Aorta (tissue), 5 donors: ENCODE measurements at regions not wholly inside any gene's neighbourhood (a gene's known extent, or its start where the extent isn't known, plus 50 kb on each side); places are given as distances from the start of the nearest gene placed in this dataset.
"Not testable (repeated sequence)": the region's sequence is repeated elsewhere in the genome, so short reads cannot be mapped to it uniquely, and the experiment has no call there.

Experiments used
- ATAC-seq: fragments of 200-7000 bp; cut with Tn5 transposase; one replicate; pipeline ENCODE4 v1.9.1; 2022; ENCODE audit warnings: moderate library complexity; ENCODE audit not compliant: low FRiP score
- DNase-seq, 2 donors: peaks; one replicate each; pipeline ENCODE4 v3.0.0-alpha.2; 2020
- H3K27ac ChIP-seq, 2 donors: one replicate each; pipeline ENCODE4 v1.5.1; 2013; ENCODE audit warnings: low read length in 2 of 2, mild to moderate bottlenecking in 2 of 2, moderate library complexity in 2 of 2, control low read depth in 1 of 2, inconsistent platforms in 1 of 2, low read depth in 1 of 2
- H3K27me3 ChIP-seq, 2 donors: one replicate each; pipeline ENCODE4 v1.6.1; 2013; ENCODE audit warnings: control low read depth in 1 of 2, low read length in 1 of 2, mild to moderate bottlenecking in 1 of 2, moderate library complexity in 1 of 2; ENCODE audit not compliant: insufficient read depth in 2 of 2, control insufficient read depth in 1 of 2
- H3K36me3 ChIP-seq, 2 donors: one replicate each; pipeline ENCODE4 v1.6.1; 2013; ENCODE audit warnings: control low read depth in 1 of 2, low read length in 1 of 2, mild to moderate bottlenecking in 1 of 2; ENCODE audit not compliant: insufficient read depth in 2 of 2, control insufficient read depth in 1 of 2
- H3K4me1 ChIP-seq, 2 donors: one replicate each; pipeline ENCODE4 v1.6.1; 2013; ENCODE audit warnings: low read length in 2 of 2, control low read depth in 1 of 2, mild to moderate bottlenecking in 1 of 2, moderate library complexity in 1 of 2; ENCODE audit not compliant: insufficient read depth in 2 of 2, control insufficient read depth in 1 of 2
- H3K4me3 ChIP-seq, 2 donors: one replicate each; pipeline ENCODE4 v1.5.1; 2013; ENCODE audit warnings: low read length in 2 of 2, control low read depth in 1 of 2, mild to moderate bottlenecking in 1 of 2
- H3K9me3 ChIP-seq: one replicate; pipeline ENCODE4 v1.6.1; 2013; ENCODE audit warnings: mild to moderate bottlenecking, low read length; ENCODE audit not compliant: control insufficient read depth
- WGBS, 2 donors: extraction: QIAGEN DNeasy Blood & Tissue Kit; methylation state at CpG; one replicate each; pipeline ENCODE4 v1.1.7; 2013; 5-methylcytosine and 5-hydroxymethylcytosine counted together
- intact Hi-C, 2 donors: fragments of 100-400 bp; cut with DNase I; formaldehyde crosslinking; loops; one replicate each; pipeline versions ENCODE4 v1.14.2 to v1.15.0; 2022
- donor health status: healthy with polysubstance abuse.
- donor health status: Bipolar disorder and iron deficiency.
- donor health status: DM: no; HTN: no; CAD: no.
- donor health status: DM: no; HTN: no; CAD: no.
- donor health status: DM: yes; HTN: yes; CAD: no.

- H3K27ac ChIP-seq, H3K4me3 ChIP-seq: not testable (repeated sequence)
- 86 to 87% methylated on average over 5 of the region's 5 CpGs for WGBS, 2 donors
These were observed 678.2 kb downstream of the TYW1 start for GRCh38 chr7:67674862-67675261.

GRCh38 chr7:67675971-67676370 lies 679.3 kb downstream of the TYW1 start:
- H3K27ac ChIP-seq: no peak overlapping the region
- no peaks in the 10 kb centered on the region for H3K36me3 ChIP-seq
- WGBS, 2 donors: 34 to 52% methylated on average over 2 of the region's 2 CpGs
- H3K4me1 ChIP-seq: no peaks in the 10 kb centered on the region
- no peaks in the 10 kb centered on the region for H3K27me3 ChIP-seq
- DNase-seq (no peak), ATAC-seq (no peak)
- H3K4me3 ChIP-seq: no peak overlapping the region
- peaks cover 7% of the 10 kb centered on the region for H3K9me3 ChIP-seq
- intact Hi-C loops: no loop called here

More at GRCh38 chr7:67674862-67675261, 678.2 kb downstream of the TYW1 start:
- H3K27me3 ChIP-seq, H3K36me3 ChIP-seq, H3K9me3 ChIP-seq, DNase-seq, ATAC-seq, intact Hi-C loops, H3K4me1 ChIP-seq: not testable (repeated sequence)

DNA sequence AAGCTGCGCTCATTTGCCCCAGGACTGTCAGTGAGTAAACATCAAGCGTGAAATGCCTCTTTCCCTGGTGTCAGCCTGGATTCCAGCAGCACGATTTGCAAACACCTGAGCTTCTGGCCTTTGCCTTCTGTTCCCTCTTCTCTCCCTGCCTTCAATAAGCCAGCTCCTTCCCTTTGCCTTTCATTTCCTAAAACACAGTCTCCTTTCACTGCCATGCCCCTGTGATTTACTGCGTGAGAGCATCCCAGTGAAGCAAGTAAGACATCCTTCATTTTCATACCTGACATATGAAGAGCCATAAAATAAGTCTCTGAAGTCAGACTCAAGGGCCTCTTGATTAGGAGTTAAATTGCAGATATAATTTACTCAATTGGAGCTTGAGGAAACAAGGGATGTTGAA lies 681.8 kb downstream of the TYW1 start:
- H3K4me1 ChIP-seq: no peaks in the 10 kb centered on the region
- 56 to 58% methylated on average over 4 of the region's 4 CpGs for WGBS, 2 donors
- ATAC-seq: no peak
- no peaks in the 10 kb centered on the region for H3K27me3 ChIP-seq
- no peak overlapping the region for H3K27ac ChIP-seq
- no peak overlapping the region for H3K4me3 ChIP-seq
- H3K36me3 ChIP-seq: no peaks in the 10 kb centered on the region
- intact Hi-C loops: no loop called here
- no peak for DNase-seq
- H3K9me3 ChIP-seq: peaks cover 6% of the 10 kb centered on the region

- WGBS, 2 donors: 62 to 93% methylated on average over 4 of the region's 4 CpGs
- H3K4me3 ChIP-seq: no peak overlapping the region
- H3K27me3 ChIP-seq: no peaks in the 10 kb centered on the region
- DNase-seq: no peak
- intact Hi-C loops: no loop called here
- H3K4me1 ChIP-seq: no peaks in the 10 kb centered on the region
- no peaks in the 10 kb centered on the region for H3K36me3 ChIP-seq
- no peaks in the 10 kb centered on the region for H3K9me3 ChIP-seq
- ATAC-seq: no peak
- H3K27ac ChIP-seq: no peak overlapping the region
These were observed 687.0 kb downstream of the TYW1 start for GRCh38 chr7:67683628-67684027.

- Histone ChIP-seq H3K4me1 (no peaks in the 10 kb centered on the region), H3K27ac (no peak overlapping the region), H3K36me3 (no peaks in the 10 kb centered on the region), H3K4me3 (no peak overlapping the region), H3K9me3 (no peaks in the 10 kb centered on the region), H3K27me3 (no peaks in the 10 kb centered on the region)
- intact Hi-C loops: no loop called here
- DNase-seq (no peak), ATAC-seq (no peak)
- 90 to 96% methylated on average over 1 of the region's 1 CpG for WGBS, 2 donors
These were observed 694.1 kb downstream of the TYW1 start for GRCh38 chr7:67690700-67691099.

DNA sequence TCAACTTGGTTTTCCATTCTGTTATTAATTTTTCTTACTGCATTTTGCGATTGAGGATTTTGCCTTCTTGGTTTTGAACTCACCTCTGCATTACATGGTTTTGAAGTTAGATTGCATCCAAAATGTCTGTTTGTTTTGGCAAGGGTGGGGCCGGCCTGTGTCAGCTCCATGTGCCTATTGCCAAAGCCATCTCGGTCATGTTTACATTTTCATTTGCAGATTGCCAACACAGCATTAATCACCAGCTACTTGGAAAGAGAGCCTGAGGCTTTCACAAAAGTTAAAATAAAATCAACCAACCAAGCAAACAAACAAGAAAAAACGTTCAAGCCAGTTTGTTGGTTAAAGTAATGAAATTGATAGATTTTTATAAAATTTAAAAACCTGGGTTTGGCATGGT lies 695.8 kb downstream of the TYW1 start:
- H3K4me1 ChIP-seq: no peaks in the 10 kb centered on the region
- H3K27ac ChIP-seq: no peak overlapping the region
- no peak for DNase-seq
- no peaks in the 10 kb centered on the region for H3K9me3 ChIP-seq
- H3K27me3 ChIP-seq: no peaks in the 10 kb centered on the region
- intact Hi-C loops: no loop called here
- no peak for ATAC-seq
- no peak overlapping the region for H3K4me3 ChIP-seq
- 15 to 36% methylated on average over 4 of the region's 4 CpGs for WGBS, 2 donors
- H3K36me3 ChIP-seq: no peaks in the 10 kb centered on the region

DNA sequence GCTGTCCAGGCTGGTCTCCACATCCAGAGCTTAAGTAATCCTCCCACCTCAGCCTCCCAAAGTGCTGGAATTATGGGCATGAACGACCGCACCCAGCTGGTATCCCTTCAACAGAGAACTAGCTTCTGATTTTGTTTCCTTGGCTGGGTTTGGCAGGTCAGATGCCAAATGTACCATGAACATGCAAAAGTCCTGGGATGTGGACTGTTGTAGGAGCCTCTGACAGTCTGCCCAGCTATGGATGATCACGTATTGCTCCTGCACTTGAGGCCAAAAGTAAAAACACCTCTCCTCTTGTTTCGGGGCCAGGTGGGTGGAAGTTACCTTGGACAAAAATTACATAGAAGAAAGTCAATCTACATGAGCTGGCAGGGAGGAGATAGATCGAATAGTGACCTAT lies 699.5 kb downstream of the TYW1 start:
- Histone ChIP-seq H3K4me1 (no peaks in the 10 kb centered on the region), H3K27ac (no peak overlapping the region), H3K36me3 (no peaks in the 10 kb centered on the region), H3K27me3 (no peaks in the 10 kb centered on the region), H3K4me3 (no peak overlapping the region), H3K9me3 (no peaks in the 10 kb centered on the region)
- intact Hi-C loops: no loop called here
- 75 to 79% methylated on average over 5 of the region's 5 CpGs for WGBS, 2 donors
- DNase-seq: no peak
- ATAC-seq: no peak

DNA sequence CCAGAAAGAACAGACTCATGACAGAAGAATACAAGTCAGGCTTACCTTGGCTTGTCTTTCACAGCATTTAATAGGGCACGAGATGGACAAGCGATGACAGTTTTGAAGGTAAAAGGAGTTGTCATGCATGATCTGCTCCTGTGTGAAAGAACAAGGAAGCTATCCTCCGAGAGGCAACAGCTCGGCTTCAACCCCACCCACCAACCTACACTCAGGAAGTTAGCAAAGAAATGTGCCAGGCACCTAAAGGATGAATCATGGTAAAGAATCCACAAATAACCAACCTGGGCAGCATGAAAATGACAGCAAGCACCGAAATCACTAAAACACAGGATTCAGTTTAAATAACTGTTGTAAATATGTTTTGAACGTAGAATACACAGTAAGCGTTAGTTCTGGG lies 700.2 kb downstream of the TYW1 start:
- intact Hi-C loops: no loop called here
- DNase-seq: no peak
- no peak for ATAC-seq

DNA sequence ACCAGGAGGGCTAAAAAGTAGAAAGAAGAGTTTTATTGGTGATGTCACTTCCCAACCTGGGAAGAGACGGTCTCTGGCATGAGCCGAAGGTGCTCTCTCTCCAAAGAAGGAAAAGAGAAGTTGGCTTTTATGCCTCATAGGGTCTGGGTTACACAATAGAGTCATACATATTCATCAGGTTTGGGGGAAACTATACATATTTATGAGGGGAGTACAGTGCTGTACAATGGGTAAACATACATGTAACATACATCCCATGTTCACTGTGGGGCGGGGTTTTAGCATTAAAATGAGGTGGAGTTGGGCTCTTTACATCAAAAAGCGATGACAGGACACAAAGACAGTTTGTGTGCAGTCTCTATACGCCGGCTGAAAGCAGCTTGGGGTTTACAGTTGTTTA lies 701.7 kb downstream of the TYW1 start:
- Histone ChIP-seq H3K4me3 (no peak overlapping the region), H3K27me3 (no peaks in the 10 kb centered on the region), H3K4me1 (no peaks in the 10 kb centered on the region), H3K36me3 (no peaks in the 10 kb centered on the region), H3K9me3 (no peaks in the 10 kb centered on the region), H3K27ac (no peak overlapping the region)
- 51 to 67% methylated on average over 6 of the region's 6 CpGs for WGBS, 2 donors
- ATAC-seq: no peak
- intact Hi-C loops: no loop called here
- DNase-seq: no peak

More for the DNA sequence above, 700.2 kb downstream of the TYW1 start:
- Histone ChIP-seq H3K4me1 (no peaks in the 10 kb centered on the region), H3K9me3 (no peaks in the 10 kb centered on the region), H3K4me3 (no peak overlapping the region), H3K27ac (no peak overlapping the region), H3K36me3 (no peaks in the 10 kb centered on the region), H3K27me3 (no peaks in the 10 kb centered on the region)
- 76 to 78% methylated on average over 7 of the region's 7 CpGs for WGBS, 2 donors
